Inflammatory macrophage treated with lipopolysaccharide for 4 hours (primary cell): ENCODE measurements at regions not wholly inside any gene's neighbourhood (a gene's known extent, or its start where the extent isn't known, plus 50 kb on each side); places are given as distances from the start of the nearest gene placed in this dataset.
"Not testable (repeated sequence)": the region's sequence is repeated elsewhere in the genome, so short reads cannot be mapped to it uniquely, and the experiment has no call there.

Experiments used
- DNase-seq: peaks from one replicate; pipeline ENCODE4 v3.0.0-alpha.2; 2020

GRCh38 chr4:132709056-132709455 is 440.0 kb upstream of the PCDH10 start:
- no peak for DNase-seq

DNA sequence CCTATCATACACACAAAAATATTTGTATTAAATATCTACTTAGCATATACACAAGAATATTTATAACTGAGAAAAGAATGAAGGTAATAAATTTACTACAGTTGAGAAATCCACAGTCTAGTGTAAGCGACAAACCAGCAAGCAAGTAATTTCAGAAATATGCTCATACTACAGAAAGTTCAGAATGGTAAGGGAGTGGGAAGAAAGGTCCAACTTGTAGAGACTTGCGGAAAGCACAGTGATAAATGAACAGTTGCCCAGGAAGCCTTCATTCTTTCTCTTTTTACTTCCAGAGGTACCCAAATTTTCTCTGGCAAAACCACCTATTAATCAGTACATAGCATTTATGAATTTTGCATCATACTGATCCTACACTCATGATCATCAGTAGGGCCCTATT is 438.1 kb upstream of the PCDH10 start:
- no peak for DNase-seq

- no peak for DNase-seq
These were observed 411.8 kb upstream of the PCDH10 start for GRCh38 chr4:132737344-132737743.

DNA sequence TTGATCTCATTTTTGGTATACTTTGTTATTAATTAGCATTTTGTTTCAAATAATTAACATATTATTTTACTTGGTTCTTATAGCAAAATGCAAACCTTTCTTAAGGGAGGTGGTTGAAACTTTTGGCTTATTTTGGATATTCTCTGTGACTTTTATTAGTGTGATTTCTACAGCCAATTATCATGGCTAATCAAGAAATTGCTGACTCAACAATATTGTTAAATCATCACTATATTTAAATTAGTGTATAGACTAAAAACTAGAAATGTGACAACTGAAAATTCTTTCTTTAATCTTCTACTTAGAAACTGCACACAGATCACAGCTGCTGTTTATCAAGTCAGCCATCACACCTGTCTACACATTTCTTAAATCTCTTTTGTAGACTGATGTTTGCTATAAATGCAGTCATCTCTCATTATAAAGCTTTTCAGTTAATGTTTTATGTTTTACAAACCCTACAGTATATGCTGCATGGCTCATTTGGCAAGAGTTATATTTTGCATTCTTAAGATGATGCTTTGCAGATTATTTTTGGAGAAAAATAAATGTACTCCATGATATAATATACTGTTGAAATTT is 389.8 kb upstream of the PCDH10 start:
- no peak for DNase-seq

DNA sequence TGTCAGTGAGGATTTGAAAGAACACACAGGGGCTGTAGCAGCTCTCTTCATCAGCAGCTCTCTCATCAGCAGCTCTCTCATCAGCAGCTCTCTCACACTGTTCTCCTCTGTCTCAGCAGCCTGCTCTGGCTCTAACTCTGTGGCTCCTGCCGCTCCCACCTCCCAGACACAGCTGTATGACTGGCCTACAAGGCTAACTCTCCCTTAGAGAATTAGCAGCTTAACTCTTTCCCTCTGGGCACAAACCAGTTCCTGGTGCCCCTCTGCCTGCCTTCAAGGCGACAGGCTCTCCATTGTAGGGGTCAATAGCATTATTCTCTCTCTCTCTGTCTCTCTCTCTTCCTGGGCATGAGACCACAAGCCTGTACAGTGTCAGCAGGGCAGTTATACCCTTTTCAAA is 385.6 kb upstream of the PCDH10 start:
- DNase-seq: no peak

DNA sequence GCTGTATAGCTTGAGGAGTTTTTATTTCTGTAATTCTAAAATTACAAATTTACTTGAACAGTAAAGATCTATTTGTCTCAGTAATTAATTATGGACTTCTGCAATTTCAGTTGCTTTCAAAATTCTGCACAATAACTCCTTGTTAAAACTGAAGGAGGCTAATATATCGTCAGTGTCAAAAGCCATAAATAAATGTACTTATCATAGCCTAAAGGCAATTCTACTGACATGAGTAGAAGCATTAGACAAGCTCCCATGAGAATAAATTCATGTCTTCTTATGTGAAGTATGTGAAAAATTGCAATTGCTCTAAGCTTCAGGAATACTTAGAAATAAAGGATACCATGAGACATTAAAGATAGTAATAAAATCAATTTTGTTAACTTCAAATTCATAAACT is 381.2 kb upstream of the PCDH10 start:
- no peak for DNase-seq

GRCh38 chr4:132770776-132771175 is 378.3 kb upstream of the PCDH10 start:
- no peak for DNase-seq

DNA sequence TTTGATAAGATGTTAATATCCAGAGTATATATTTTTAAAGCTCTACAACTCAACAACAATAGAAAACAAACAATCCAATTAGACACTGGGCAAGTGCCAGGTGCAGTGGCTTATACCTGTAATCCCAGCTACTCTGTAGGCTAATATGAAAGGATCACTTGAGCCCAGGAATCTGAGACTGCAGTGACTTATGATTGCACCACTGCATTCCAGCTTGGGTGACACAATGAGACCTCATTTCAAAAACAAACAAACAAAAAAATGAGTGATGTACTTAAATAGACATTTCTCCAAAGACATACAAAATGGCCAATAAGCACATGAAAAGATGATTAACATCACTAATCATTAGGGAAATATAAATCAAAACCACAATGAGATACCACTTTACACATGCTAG is 356.8 kb upstream of the PCDH10 start:
- no peak for DNase-seq

DNA sequence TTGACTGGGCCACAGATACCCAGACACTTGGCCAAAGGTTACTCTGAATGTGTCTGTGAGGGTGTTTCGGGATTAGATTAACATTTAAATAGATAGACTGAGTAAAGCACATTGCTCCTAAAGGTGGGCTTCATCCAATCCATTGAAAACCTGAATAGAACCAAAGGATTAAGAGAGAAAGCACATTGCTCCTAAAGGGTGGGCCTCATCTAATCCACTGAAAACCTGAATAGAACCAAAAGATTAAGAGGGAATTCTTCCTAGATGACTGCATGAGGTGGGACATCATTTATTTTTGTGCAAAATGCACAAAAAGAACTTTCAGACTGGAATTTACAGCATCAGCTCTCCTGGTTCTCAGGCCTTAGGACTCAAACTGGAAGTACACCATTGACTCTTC is 351.2 kb upstream of the PCDH10 start:
- no peak for DNase-seq

- no peak for DNase-seq
These were observed 339.6 kb upstream of the PCDH10 start for GRCh38 chr4:132809298-132810032.

DNA sequence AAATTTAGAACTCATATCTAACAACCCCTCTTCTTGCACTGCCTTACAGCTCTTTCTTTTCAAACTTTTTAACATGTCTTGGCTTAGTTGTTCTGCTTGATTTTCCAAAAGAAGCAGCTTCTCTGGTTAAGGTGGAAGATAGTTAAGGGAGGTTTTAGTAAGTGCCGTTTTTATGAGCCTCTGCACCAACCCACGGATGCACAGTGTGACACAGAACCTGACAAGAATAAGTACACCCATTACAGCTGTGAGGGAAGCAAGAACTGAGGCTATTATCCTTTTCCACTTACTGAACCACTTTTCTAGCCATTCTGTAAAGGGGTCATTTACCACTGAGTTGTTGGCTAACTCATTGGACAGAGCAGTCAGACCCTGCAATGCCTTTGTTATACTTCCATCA is 336.0 kb upstream of the PCDH10 start:
- not testable (repeated sequence) for DNase-seq

DNA sequence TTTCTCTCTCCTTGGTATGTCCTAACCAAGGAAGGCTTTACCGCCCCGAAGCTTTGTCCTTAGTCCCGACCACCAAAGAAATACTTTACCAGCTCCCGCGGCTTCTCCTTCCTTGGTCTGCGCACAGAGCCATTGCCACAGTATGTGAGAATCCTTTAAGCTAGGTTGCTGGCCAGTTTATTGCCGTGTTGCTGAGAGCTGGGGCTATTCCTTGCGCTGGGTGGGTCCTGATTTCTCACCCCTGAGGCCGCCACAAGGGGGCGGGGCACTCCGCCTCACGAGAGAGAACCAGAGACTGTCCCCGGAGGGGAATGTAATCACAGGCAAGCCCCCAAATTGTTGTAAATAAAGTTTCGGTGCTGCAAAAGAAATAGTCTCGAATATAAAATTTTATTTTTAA is 331.0 kb upstream of the PCDH10 start:
- no peak for DNase-seq

DNA sequence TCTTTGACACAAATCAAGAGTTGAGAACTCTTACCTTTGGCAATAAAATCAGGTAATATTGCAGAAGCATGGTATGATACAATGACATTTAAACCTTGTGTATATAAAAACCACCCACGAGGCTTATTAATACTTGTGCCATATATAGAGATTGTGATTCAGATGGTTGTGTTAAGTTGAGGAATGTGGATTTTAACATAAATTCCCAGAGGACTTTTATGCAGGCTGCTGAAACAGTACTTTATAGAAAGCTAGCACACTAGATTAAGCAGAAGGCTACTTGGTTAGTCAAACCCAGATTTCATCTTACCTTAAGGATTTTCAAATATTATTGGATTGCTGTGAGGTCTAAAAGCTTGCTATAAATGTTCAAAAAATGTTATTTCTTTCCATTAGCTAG is 325.7 kb upstream of the PCDH10 start:
- no peak for DNase-seq

GRCh38 chr4:132824761-132825160 is 324.3 kb upstream of the PCDH10 start:
- DNase-seq: no peak

- DNase-seq: no peak
These were observed 321.6 kb upstream of the PCDH10 start for GRCh38 chr4:132827522-132827921.

- no peak for DNase-seq
These were observed 310.9 kb upstream of the PCDH10 start for GRCh38 chr4:132838244-132838643.

GRCh38 chr4:132839070-132839469 is 310.0 kb upstream of the PCDH10 start:
- no peak for DNase-seq

DNA sequence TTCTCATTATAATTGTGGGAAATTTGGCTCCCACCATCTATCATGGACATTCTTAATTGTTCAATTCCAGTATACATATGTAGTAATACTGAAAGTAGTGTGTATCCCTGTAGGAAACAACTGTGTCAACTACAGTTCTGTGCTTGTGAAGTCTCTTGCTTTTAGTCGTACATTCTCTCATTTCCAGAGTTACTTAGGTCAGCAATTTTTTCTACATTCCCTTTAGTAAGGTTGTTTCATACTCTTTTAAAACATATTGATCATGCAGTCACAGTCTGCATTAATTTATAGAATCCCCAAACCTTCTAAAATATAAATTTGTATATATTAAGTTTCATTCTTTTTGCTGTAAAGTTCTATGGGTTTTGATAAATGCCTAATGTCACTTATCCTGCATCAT is 289.2 kb upstream of the PCDH10 start:
- DNase-seq: no peak

DNA sequence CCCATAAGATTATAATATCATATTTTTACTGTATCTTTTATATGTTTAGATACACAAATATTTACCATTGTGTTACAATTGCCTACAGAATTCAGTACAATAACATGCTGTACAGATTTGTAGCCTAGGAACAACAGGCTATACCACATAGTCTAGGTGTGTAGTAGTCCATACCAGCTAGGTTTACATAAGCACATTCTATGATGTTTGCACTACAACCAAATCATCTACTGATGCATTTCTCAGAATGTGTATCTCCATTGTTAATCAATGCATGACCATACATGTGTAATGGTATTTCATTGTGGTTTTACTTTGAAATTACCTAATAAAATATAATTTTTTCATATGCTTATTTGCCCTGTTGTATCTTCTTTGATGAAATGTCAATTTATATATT is 288.1 kb upstream of the PCDH10 start:
- DNase-seq: no peak

DNA sequence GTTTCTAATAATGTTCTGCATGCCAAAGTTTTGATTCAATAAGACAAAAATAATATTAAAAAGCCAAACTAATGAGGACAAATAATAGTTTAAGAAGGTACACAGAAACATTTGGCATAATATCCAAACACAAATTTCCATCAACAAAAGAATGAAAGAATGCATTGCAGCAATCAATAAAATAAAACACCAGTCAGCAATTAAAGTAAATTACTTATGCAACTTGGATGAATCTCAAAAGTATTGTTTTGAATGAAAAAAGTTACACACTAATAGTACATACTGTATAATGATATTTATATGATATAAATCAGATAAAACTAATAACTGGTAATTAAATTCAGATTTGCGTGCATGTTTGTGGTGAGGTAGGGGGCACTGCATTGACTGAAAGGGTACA is 285.5 kb upstream of the PCDH10 start:
- no peak for DNase-seq

GRCh38 chr4:132865458-132865857 is 283.6 kb upstream of the PCDH10 start:
- no peak for DNase-seq

GRCh38 chr4:132865922-132866321 is 283.2 kb upstream of the PCDH10 start:
- no peak for DNase-seq

DNA sequence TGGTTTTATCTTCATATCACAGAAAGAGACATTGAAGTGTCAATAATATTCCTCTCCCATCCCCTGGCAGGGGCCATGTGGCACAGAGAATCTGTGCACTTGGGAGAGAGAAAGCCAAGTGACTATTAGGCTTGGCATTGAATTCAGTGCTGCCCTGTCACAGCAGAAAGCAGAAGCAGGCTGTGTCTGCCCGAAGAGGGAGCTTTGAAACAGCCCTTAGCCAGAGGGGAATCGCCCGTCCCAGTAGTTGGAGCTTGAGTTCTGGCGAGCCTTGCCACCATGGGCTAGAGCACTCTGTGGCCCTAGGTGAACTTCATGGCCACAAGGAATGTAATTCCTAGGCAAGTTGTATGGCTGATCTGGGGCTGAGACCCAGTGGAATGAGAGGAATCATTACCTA is 282.5 kb upstream of the PCDH10 start:
- no peak for DNase-seq

DNA sequence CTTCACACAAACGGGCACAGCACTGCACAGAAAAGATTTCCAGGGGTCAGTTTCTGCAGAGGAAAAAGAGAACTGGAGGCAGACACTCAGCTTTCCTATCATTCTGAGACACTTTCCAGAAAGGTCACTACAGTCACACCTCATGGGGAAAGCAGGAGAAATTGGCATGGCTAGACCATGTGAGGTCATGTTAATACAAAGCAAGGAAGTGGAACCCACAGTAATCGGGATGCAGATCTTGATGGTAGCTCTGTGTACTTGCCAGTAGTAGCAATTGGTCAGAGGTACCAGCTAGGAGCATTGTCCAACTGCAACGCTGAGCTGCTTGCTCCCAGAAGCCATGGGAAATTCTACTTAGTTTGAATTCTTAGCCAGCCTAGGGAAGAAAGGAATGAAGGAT is 255.3 kb upstream of the PCDH10 start:
- DNase-seq: no peak

DNA sequence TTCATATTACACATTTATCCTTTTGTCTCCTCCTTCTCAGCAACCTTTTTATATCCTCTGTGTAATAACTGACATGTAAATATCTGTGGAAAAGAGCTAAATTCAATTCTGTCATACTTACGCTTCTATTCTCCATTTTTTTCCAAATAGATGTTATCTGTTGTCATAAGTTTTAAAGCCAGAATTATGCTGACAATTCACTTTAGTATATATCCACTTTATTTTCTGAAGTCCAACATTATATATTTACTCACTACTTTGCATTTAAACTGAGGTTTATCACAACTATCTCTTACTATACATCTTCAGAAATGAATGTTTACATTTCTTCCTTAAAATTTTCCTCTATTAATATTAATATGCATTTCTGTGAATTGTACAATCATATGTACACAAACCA is 247.9 kb upstream of the PCDH10 start:
- DNase-seq: no peak
